Activated naive CD4-positive, alpha-beta T cell treated with Interleukin-2 at 50 U/mL for 16 hours (primary cell): ENCODE measurements at regions not wholly inside any gene's neighbourhood (a gene's known extent, or its start where the extent isn't known, plus 50 kb on each side); places are given as distances from the start of the nearest gene placed in this dataset.

ENCODE experiments used
- DNase-seq: peaks from one replicate; pipeline ENCODE4 v3.0.0-alpha.2; 2020

DNA sequence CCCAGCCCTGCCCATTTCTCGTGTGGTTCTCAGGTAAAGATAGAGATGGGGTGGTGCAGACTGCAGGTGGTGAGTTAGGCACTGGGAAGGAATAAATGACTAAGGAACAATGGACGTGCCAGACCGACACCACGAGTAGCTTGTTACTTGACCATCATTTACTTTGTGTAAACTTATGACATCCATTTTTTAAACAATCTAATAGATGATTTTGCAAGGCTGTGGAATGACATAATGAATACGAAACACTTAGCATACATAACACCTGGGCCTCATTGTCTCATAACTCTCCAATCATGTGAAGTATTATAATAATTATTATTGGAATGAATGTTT is 137.3 kb upstream of the CPEB2 start:
- DNase-seq, result no peak

DNA sequence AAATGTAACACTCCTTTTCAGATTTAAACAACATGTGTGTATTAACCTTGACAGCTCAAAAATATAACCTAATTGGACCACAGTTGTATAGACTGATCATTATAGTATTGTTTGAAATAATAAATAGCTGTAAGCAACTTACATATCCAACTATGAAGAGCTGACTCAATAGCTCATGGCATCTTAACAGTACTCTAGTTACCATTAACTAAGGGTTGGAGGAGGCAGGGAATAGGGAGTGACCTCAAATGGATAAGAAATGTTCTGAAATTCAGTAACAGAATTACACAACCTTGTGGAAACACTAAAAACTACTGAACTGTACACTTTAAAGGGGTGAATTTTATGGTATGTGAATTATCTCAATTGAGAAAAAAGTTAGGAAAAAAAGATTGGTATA is 136.5 kb upstream of the CPEB2 start:
- DNase-seq, result no peak

DNA sequence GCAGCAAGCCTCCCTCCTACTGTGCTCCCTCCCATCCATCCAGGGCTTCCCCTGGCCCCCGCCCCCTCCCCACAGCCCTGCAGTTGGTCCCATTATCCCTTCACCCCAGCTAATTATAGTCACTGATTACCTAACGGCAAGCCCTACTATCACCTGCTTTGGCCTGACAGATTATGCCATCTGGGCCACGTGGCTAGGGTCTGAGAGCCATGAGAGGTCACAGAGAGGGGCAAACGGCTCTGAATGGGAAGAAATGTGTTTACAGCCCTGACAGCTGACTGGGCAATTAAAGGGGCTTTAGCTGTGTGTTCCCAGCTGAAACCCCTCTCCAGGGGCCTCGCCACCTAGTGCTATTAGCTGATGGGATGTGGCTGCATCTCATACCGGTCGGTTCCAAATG is 134.4 kb upstream of the CPEB2 start:
- no peak for DNase-seq

DNA sequence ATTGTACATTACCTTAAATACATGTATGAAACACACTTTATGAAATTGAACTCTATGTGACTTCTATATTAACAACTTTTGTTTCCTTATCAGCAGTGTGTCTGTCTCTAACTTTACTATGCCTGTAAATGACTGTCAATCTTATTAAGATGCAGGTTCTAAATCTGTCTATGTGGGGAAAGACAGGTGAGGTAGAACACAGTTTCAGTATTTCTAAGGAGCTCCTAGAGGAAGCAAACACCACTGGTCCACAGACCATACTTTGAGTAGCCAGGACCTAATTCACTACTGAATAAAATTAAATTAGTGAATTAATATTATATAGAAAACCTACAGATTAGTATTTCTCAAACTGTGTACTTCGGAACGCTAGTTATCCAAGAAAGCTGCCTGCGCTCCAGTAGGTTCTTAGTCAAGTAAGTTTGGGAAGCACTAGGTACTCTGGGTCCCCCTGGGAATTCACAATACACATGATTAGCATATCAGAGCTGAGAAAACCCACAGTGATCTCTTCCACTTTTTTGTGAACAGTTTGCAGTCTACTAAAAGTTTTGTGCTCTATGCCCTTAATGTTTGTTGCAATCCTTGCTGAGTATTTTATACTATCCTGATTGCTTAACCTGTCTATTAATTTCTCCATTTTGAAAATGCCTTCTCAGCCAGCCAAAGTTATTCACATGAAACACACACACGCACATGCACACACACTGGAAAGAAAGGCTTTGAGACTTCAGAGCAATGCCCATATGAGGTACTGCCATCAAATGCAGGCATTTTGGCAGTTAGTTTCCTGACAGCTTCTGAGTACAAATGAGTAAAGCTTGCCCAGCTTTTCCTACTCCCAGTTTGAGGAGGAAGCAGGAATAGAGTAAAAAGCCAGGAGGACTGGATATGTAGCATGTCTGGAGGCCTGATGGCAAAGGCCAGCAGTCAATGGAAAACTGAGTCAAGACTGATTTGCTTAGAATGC is 133.6 kb upstream of the CPEB2 start:
- DNase-seq, result no peak

DNA sequence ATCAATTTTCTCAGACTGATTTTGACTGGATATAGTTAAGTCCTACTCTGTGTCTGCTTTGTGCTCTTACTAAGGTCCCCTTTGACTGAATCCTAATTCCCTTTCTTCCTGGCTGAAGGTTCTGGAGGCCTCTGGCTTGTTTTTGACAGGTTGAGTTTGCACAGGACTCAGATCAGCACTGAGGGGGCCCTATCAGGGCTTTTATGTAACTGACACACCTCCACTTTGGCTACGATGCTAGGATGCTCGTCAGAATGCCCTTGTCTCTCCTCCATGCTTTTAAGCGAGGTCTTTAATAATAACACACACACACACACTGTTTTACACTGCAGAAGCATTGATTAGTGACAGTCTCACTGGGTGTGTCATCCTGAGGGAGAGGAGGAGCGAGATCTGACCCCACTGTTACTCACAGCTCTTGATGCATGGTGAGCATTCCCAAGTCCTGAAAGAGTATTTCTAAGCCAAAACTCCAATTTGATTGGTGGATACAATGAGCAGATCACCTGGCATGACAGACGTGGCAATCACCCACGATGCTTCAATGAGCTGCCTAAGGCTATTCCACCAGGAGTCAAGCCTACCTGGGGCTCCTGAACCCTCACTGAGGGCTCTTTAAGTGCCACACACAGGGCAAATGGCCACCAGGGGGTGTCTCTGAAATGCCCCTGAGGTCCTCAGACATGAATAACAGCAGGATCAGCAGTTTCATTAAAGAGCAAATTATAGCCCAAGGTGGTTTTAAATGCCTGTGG is 130.4 kb upstream of the CPEB2 start:
- peak; percentile 29 for DNase-seq

DNA sequence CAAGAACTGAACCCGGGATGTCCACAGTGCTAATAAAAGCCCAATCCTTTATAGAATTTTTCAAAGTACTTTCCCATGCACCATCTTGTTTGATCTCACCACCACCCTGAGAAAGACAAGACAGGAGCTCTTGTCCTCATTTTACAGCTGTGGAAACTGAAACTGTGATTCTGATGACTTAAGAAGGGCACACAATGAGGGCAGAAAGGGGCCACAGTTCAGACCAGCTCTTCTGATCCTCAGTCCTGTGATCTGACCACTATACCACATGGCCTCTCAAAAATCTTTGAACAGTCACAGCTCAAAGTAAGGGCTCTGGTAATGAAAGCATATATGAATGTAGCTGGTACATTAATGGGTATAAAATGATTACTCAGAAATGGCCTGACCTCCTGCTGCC is 127.3 kb upstream of the CPEB2 start:
- DNase-seq, result no peak

DNA sequence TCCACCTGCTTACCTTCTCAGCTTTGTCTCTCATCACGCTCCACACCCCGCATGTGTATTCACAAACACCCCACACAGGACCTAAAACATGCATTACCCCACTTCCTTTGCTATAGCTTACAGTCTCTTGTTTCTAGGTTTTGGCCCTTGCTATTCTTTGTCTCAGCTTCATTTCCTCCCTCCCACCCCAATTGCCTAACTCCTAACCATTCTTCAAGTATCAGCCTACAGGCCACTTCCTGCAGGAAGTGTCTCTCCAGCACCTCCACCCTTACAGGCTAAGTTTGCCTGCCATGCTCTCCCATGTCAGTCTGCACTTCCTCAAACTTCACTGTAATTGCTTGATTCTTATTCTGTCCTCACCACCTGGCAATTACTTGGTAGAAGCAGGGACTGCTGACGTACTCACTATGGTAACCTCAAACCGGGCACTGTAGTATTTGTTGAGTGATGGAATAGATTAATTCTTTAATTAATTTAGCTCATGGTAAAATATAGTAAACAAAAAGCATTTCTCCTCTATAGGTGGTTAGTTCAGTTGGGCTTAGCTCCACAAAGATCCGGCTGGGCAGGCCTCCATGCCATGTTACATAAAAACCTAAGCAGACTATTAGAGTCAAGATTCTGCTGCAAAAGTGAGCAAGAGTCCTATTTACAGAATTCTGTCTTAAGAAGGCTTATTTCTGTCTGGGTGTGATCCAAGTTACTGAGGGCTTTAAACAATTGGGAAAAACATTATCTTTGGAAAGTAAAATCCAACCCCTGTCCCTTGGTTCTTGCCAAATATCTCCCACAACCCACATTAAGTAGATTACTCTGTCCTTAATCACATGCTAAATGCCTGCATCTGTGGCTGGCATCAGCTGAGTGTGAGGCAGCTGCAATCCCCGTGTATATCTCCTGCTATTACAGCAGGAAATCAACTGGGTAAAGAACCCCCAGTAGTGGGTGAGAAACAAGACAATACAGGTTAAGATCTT is 124.7 kb upstream of the CPEB2 start:
- no peak for DNase-seq

DNA sequence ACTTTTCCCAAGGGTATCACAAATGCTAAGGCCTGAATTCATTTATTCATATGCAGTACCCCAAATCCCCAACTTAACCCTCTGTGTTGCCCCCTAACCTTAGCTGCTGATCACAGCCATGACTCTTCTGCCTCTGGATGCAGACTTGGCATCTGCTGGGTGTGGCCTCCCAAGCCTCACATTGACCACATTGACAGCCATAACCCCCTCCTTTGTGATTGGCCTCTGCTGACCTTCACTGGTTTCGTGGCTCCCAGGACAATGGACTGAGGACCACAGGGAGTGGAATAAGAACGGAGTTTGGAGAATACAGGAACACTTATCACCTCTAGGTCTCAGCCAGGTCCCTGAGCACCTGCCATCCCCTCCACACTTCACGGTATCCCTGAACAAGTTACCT is 123.6 kb upstream of the CPEB2 start:
- DNase-seq, result no peak

DNA sequence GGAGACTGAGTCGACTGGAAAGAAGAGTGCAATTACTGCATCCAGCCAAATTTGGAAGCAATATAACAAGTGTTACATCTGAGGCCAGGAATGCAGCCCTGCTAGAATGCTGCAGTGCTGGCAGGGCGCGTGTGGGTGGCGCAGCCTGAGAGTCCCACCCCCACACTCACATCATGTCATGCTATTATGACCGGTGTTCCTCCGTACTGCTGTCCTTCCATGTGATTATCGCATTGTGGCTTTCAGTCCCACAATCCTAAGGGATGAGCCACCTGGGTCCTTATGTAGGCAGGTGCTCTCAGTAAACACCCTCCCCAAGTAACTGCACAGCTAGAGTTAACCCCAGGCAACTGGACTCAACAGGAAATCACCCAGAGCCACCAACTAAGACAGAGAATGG is 122.6 kb upstream of the CPEB2 start:
- no peak for DNase-seq

DNA sequence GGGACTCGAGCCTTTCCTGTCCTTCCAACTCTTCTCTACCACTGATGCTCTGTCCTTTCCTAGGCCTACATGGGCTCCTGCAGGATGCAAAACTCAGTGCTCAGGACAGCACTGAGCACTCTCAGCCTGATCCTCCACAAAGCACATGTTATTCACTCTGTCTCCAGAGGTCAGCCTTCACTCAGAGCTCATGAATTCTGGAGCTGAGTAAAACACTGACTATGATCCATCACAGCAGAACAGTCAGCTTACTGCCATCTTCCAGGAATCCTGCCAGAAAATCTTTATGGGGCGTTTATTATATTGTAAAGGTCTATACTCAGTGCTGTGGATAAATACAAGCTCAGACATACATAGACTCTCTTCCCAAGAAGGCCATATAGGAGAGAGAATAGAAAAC is 121.5 kb upstream of the CPEB2 start:
- DNase-seq, result no peak

DNA sequence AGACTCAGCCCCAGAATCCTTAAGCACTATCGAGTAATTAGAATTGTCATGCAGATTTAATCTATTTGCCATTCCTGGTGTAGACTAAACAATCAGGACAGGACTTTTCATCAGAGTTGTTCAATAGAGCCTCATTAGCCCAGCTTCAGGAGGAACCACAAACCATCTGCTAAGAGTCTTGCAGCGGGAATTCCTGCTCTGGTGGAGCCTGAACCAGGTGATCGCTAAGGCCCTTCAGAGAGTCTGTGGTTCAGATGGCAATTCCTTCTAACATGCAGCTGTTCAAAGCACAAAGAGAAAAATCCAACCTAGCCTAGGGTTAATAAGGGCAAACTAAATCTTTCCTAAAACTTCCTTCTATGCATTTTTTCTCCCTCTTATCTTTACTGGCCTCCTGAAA is 119.1 kb upstream of the CPEB2 start:
- DNase-seq, result no peak

DNA sequence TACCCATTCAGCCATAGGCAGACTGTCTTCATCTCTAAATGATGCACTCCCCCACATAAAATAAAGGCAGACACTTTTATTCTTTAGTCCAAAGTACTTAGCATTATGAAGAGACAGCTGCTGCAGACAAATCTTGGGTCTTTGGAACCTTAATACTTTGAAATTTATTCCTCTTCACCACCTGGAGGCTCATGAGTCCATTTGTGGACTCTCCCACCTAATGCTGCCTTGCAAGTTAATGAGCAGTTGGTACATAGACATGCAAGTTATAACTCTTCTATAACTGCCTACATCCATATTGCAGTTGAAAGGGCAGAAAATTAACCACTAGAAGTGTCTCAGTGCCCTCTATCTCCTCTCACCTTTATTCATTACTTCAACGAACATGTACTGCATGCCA is 118.6 kb upstream of the CPEB2 start:
- no peak for DNase-seq

DNA sequence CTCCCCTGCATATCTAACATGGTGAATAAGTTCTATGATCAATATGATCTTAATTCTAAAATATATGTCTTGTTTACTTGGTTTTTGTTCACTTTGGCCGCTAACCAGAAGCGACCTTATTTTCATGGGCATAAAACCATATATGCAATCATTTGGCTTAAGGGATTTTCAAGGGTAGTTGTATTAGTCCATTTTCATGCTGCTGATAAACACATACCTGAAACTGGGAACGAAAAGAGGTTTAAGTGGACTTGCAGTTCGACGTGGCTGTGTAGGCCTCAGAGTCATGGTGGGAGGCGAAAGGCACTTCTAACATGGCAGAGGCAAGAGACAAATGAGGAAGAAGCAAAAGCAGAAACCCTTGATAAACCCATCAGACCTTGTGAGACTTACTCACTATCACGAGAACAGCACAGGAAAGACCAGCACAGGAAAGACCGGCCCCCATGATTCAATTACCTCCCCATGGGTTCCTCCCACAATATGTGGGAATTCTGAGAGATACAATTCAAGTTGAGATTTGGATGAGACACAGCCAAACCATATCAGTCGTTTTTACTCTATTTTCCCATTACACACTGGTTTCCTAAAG is 114.3 kb upstream of the CPEB2 start:
- DNase-seq, result no peak

DNA sequence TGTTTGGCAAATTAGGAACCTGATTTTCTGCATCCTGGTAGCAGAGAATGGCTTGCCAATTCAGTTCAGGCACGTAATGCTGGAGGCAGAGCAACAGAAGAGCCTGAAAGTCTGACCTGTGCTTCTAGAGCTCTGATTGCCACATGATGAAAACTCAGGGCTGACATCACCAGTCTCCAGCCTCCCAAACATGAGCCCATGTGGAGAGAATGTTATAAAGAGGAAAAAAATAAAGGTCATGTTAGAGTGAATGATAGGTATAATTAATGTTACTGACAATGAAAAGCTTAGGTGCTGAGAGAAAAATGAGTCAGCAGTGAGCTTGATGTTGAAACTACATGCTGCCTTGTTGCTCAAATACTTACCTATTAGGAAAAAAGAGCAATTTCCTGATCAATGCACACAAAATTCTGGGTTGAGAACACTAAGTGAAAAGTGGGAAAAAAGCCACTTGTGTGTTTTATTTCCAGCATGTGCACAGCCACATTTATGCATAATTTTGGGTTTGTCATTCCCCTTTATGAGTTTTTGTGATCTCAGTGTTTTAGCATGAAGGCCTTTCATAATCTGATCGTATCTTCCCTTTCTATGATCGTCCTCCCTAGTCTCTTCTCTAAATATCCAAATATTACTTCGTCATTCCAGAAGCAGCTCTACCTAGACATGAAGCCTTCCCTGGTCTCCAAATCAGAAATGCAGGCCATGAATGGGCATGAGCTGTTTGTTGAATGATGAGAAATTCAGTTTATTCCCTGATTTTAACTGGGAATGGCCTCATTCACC is 113.3 kb upstream of the CPEB2 start:
- DNase-seq, result no peak

DNA sequence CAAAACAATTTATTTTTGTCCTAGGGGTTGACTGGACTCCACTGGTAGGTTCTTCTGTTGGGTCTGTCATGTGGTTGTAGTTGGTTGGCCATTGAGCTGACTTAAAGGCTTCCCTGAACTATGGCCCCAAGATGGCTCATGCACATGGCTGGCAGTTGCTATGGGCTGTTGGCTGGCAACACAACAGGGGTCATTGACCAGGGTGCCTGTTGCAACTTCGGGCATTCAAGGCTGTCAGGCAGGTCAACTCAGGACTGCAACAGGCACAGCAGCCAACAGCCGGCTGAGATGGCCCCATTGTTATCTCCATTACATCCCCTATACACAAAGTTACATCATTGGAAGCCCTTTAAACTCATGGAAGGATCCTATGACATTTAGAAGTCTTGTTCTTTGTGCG is 109.7 kb upstream of the CPEB2 start:
- DNase-seq, result no peak

DNA sequence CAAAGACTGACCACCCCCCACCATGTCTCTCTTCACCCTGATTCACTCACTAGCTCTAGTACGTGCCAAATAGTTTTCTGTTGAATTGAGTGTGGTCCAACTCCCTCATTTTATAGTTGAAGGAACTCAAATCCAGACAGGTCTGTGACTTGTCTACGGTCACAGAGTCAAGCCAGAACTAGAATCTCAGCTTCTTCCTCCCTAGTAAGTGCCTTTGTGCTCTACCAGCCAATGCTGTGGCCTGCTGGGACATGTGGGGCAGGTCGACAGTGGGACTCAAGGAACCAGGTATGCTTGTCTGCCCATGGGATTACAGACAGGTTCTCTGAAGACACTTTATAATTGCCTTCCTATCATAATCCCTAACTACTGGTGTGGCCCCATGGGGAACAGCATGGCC is 108.6 kb upstream of the CPEB2 start:
- no peak for DNase-seq

DNA sequence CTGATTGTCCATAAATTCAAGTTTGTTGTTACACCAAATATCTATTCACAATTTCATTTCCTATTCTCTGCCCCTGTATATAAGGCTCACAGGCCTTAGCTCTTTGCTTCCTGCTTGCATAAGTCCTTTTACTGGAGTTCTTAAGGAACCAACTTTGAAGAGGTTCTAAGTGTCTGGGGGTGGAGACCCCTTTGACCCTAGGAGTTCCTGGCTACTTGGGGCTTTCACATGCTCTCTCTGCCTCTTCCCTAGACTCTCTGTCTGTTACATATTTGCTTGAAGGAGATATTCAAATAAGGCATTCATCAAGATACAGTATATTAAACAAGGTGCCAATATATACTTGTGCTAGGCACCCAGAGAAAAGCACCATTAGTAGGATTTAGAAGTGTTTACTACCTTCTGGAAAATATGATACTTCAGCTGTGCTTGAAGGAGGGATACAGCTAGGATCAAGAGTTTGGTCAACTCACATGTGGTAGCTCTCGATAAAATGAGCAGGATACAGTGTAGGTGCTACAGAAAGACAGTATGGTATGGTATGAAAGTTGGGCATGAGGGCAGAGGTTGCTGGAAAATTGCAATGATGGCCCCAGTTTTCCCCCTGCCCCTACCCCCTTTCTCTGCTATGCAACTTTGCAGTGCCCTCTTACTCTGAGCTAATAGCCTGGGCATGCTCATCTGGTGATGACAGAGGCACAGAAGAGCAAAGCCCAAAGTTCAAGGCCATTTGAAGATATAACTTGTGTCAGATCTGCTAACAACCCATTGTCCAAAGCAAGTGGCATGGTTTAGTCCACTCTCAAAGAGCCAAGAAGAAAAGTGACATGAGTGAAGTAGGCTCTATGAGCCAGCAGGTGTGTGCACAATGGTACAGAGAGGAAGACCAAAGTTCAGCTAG is 107.6 kb upstream of the CPEB2 start:
- no peak for DNase-seq

DNA sequence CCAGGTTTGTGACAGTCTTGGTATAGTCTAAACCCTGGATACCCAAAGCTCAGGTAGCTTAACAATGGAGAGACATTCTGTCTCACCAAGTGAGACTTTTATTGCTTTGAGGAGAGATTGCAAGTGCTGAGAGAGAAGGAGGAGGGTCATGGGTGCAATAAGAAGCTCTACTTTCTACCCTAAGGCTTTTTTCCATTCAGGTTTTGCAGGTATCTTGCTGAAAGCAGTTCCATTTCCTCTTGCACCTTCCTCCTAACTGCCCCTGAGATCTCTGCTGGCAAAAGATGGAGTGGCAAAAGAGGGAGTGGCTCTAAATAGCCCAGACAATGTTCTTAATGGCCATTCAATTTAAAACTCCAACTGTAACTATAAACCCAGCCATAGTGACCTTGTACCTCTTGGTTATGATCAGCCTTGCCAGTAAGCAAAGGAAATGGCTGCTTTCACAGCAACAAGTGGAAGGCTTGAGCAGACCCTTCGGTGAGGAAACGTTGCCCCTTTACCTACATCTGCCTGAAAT is 105.6 kb upstream of the CPEB2 start:
- no peak for DNase-seq

DNA sequence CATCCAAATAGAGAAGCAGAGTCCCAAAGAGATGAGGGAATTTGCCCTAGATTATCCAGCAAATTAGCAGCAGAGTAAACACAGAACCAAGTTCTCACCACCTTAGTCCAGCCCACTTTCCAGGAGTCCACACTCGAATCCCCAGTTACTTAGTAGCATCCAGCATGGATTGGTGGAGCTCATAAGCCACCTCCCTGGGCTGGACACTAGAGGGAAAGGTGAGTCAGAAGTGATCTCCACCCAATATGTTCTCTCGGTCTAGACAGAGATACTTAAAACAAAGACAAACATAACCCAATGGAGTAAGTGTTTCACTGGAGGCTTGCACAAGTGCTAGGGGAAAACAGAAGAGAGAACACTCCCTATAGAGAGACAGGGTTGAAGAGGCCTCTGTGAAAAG is 105.1 kb upstream of the CPEB2 start:
- no peak for DNase-seq

DNA sequence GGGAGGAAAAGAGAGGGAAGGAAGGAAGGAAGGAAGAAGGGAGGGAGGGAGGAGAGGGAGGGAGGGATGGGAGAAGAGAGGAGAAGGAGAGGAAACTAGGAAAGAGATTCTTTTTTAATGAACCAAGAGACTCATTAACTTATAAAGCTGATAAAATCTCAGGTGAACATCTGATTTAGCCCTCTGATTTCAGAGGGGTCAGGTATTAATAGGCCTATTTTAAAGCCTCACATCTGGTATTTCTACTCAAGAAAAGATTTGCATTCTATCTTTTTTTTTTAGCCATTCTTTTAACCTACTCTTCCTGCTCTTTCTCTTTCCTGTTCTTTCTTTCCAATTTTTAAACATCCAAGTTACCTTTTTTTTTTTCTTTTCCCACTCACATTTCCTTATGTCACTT is 103.3 kb upstream of the CPEB2 start:
- no peak for DNase-seq

DNA sequence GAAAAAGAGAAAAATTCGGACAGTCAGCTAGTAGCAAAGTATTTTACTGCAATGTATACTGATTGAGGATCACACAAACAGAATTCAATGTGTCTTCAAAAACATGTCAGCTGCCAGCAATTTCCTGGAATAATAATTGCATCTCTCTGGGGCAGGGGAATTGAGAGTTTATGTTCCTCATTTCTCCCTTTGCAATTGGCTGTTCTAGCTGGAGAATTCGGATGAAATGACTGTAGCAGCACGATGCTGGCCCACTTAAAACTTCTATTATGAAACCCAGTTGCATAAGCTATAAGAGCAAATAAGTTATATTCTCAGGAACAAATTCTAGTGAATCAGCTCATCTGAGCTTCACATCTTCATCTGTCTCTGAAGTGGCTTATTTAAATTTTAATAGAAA is 99.9 kb upstream of the CPEB2 start:
- DNase-seq, result no peak
